CD4-positive, alpha-beta memory T cell (primary cell): ENCODE measurements at regions not wholly inside any gene's neighbourhood (a gene's known extent, or its start where the extent isn't known, plus 50 kb on each side); places are given as distances from the start of the nearest gene placed in this dataset.

ENCODE experiments used
- CTCF ChIA-PET: fragments of 350-600 bp; sonication (Branson Sonifier 250); formaldehyde crosslinking; loops from one replicate; lab custom pipeline; 2021; ENCODE audit warnings: inconsistent platforms; ENCODE audit not compliant: partially characterized antibody; lab: Charles Lee
- POLR2A ChIA-PET: fragments of 350-600 bp; sonication (Branson Sonifier 250); formaldehyde crosslinking; loops from one replicate; lab custom pipeline; 2021; ENCODE audit not compliant: partially characterized antibody; lab: Charles Lee
- DNase-seq, 5 donors: peaks; one replicate each; pipeline versions ENCODE4 v3.0.0 to v3.0.0-alpha.2; 2020 to 2022; ENCODE audit warnings: mixed read lengths in 1 of 5
- H3K27ac ChIP-seq: one replicate; pipeline ENCODE4 v1.7.0; 2013; ENCODE audit warnings: low read depth, low read length
- H3K27me3 ChIP-seq: 2 replicates; pipeline ENCODE4 v1.7.0; 2013; ENCODE audit warnings: mild to moderate bottlenecking, low read length, moderate library complexity; ENCODE audit not compliant: insufficient read depth
- H3K36me3 ChIP-seq: 2 replicates; pipeline ENCODE4 v1.7.0; 2013; ENCODE audit warnings: mild to moderate bottlenecking, low read length, moderate library complexity; ENCODE audit not compliant: insufficient read depth
- H3K4me1 ChIP-seq: 2 replicates; pipeline ENCODE4 v1.7.0; 2013; ENCODE audit warnings: mild to moderate bottlenecking, low read length, moderate library complexity; ENCODE audit not compliant: insufficient read depth
- H3K4me3 ChIP-seq, 2 donors: one replicate each; pipeline ENCODE4 v1.7.0; 2013; ENCODE audit warnings: low read length in 2 of 2, mild to moderate bottlenecking in 1 of 2
- H3K9me3 ChIP-seq, 2 donors: one replicate each; pipeline ENCODE4 v1.7.0; 2013; ENCODE audit warnings: low read length in 2 of 2, control low read depth in 1 of 2; ENCODE audit not compliant: control insufficient read depth in 1 of 2
- H3K27ac Mint-ChIP-seq, 7 donors: one replicate each; pipeline ENCODE4 v1.8.0; 2020 to 2021; ENCODE audit warnings: mixed read lengths in 7 of 7, mild to moderate bottlenecking in 6 of 7, inconsistent platforms in 3 of 7, moderate library complexity in 3 of 7
- H3K27me3 Mint-ChIP-seq, 2 donors: one replicate each; pipeline ENCODE4 v1.8.0; 2020 to 2021; ENCODE audit warnings: mixed read lengths in 2 of 2
- H3K36me3 Mint-ChIP-seq, 2 donors: one replicate each; pipeline ENCODE4 v1.8.0; 2020 to 2021; ENCODE audit warnings: mixed read lengths in 2 of 2, inconsistent platforms in 1 of 2, mild to moderate bottlenecking in 1 of 2
- H3K4me1 Mint-ChIP-seq, 4 donors: one replicate each; pipeline ENCODE4 v1.8.0; 2020 to 2021; ENCODE audit warnings: mixed read lengths in 4 of 4, mild to moderate bottlenecking in 1 of 4
- H3K4me3 Mint-ChIP-seq, 8 donors: one replicate each; pipeline ENCODE4 v1.8.0; 2020 to 2021; ENCODE audit warnings: mixed read lengths in 8 of 8, mild to moderate bottlenecking in 7 of 8, moderate library complexity in 6 of 8, inconsistent platforms in 3 of 8
- H3K9me3 Mint-ChIP-seq, 8 donors: one replicate each; pipeline ENCODE4 v1.8.0; 2020 to 2021; ENCODE audit warnings: mixed read lengths in 8 of 8, mild to moderate bottlenecking in 5 of 8, inconsistent platforms in 3 of 8, moderate library complexity in 1 of 8
- intact Hi-C: fragments of 100-400 bp; cut with micrococcal nuclease; formaldehyde crosslinking; loops from one replicate; pipeline ENCODE4 v1.15.1; 2023

- H3K9me3 ChIP-seq = no peaks in the 10 kb centered on the region
- Mint-ChIP-seq H3K4me1 (peaks cover 0 to 1% (median 0%) of the 10 kb centered on the region in 4 donors), H3K27me3 (no peaks in the 10 kb centered on the region), H3K36me3 (no peaks in the 10 kb centered on the region), H3K27ac (no peak overlapping the region), H3K9me3 (peaks cover 0 to 3% (median 0%) of the 10 kb centered on the region in 8 donors), H3K4me3 (no peak overlapping the region)
- no peak overlapping the region for H3K27ac ChIP-seq
- DNase-seq = no peak
- POLR2A ChIA-PET = no interaction called here
- no peaks in the 10 kb centered on the region for H3K4me1 ChIP-seq
- intact Hi-C loops = no loop called here
- H3K36me3 ChIP-seq = no peaks in the 10 kb centered on the region
- H3K27me3 ChIP-seq = no peaks in the 10 kb centered on the region
- no peak overlapping the region for H3K4me3 ChIP-seq
- CTCF ChIA-PET = interaction anchor here (1.3 to 3.0 kb wide), 2 partner anchors 15 to 116 kb away, joined by 3 to 15 read pairs; no protein-coding TSS in a partner anchor
These were observed 103.1 kb downstream of the TOMM20 start for GRCh38 chr1:235025422-235025984.

- CTCF ChIA-PET = interaction anchor here (1.3 to 3.0 kb wide), 2 partner anchors 14 to 115 kb away, joined by 3 to 15 read pairs; no protein-coding TSS in a partner anchor
- intact Hi-C loops = no loop called here
- no peaks in the 10 kb centered on the region for H3K27me3 Mint-ChIP-seq
- H3K9me3 ChIP-seq = no peaks in the 10 kb centered on the region
- H3K36me3 Mint-ChIP-seq = no peaks in the 10 kb centered on the region
- H3K36me3 ChIP-seq = no peaks in the 10 kb centered on the region
- H3K27ac ChIP-seq = no peak overlapping the region
- no peak overlapping the region for H3K4me3 Mint-ChIP-seq
- no peak for DNase-seq
- peaks cover 0 to 3% (median 0%) of the 10 kb centered on the region in 8 donors for H3K9me3 Mint-ChIP-seq
- H3K4me3 ChIP-seq = no peak overlapping the region
- H3K4me1 ChIP-seq = no peaks in the 10 kb centered on the region
- no peaks in the 10 kb centered on the region for H3K27me3 ChIP-seq
- H3K4me1 Mint-ChIP-seq = peaks cover 0 to 2% (median under 1%) of the 10 kb centered on the region in 4 donors
- no peak overlapping the region for H3K27ac Mint-ChIP-seq
- POLR2A ChIA-PET = interaction anchor here (0.6 kb wide), 1 partner anchor 267 kb away, joined by 3 read pairs; no protein-coding TSS in a partner anchor
These were observed 103.8 kb downstream of the TOMM20 start for GRCh38 chr1:235024711-235025421.

- no peak overlapping the region for H3K27ac ChIP-seq
- Mint-ChIP-seq H3K9me3 (peaks cover 0 to 3% (median 0%) of the 10 kb centered on the region in 8 donors), H3K4me3 (no peak overlapping the region), H3K27ac (peak overlapping the region in 2 of 7 donors; percentile 25 to 55), H3K4me1 (peaks cover 1 to 12% (median 3%) of the 10 kb centered on the region in 4 donors), H3K36me3 (no peaks in the 10 kb centered on the region), H3K27me3 (no peaks in the 10 kb centered on the region)
- H3K9me3 ChIP-seq = no peaks in the 10 kb centered on the region
- intact Hi-C loops = no loop called here
- H3K4me3 ChIP-seq = no peak overlapping the region
- POLR2A ChIA-PET = no interaction called here
- no peaks in the 10 kb centered on the region for H3K36me3 ChIP-seq
- peaks cover 3% of the 10 kb centered on the region for H3K4me1 ChIP-seq
- DNase-seq = no peak
- CTCF ChIA-PET = interaction anchor here (1.3 to 3.0 kb wide), 2 partner anchors 13 to 114 kb away, joined by 3 to 15 read pairs; no protein-coding TSS in a partner anchor
- no peaks in the 10 kb centered on the region for H3K27me3 ChIP-seq
These were observed 104.8 kb downstream of the TOMM20 start for GRCh38 chr1:235023711-235024439.

GRCh38 chr1:235022981-235023710 lies 105.5 kb downstream of the TOMM20 start:
- ChIA-PET CTCF (interaction anchor here (3.0 kb wide), 1 partner anchor 12 kb away, joined by 15 read pairs; no protein-coding TSS in a partner anchor), POLR2A (no interaction called here)
- peak overlapping the region in 1 of 7 donors; percentile 55 for H3K27ac Mint-ChIP-seq
- H3K4me1 Mint-ChIP-seq = peaks cover 1 to 17% (median 5%) of the 10 kb centered on the region in 4 donors
- intact Hi-C loops = no loop called here
- H3K9me3 Mint-ChIP-seq = peaks cover 0 to 7% (median 3%) of the 10 kb centered on the region in 8 donors
- H3K4me3 ChIP-seq = no peak overlapping the region
- no peak for DNase-seq
- H3K27me3 Mint-ChIP-seq = no peaks in the 10 kb centered on the region
- H3K36me3 ChIP-seq = no peaks in the 10 kb centered on the region
- H3K27ac ChIP-seq = no peak overlapping the region
- H3K4me3 Mint-ChIP-seq = no peak overlapping the region
- H3K27me3 ChIP-seq = no peaks in the 10 kb centered on the region
- H3K36me3 Mint-ChIP-seq = peaks cover 0 to 1% of the 10 kb centered on the region in 2 donors
- H3K9me3 ChIP-seq = no peaks in the 10 kb centered on the region
- peaks cover 3% of the 10 kb centered on the region for H3K4me1 ChIP-seq

- H3K9me3 ChIP-seq = no peaks in the 10 kb centered on the region
- Mint-ChIP-seq H3K36me3 (peaks cover 0 to 1% of the 10 kb centered on the region in 2 donors), H3K4me3 (no peak overlapping the region), H3K27me3 (no peaks in the 10 kb centered on the region), H3K27ac (peak overlapping the region in 2 of 7 donors; percentile 29 to 37), H3K4me1 (peaks cover 1 to 17% (median 5%) of the 10 kb centered on the region in 4 donors), H3K9me3 (peaks cover 0 to 11% (median 2%) of the 10 kb centered on the region in 8 donors)
- ChIA-PET POLR2A (no interaction called here), CTCF (interaction anchor here (3.0 kb wide), 1 partner anchor 12 kb away, joined by 15 read pairs; no protein-coding TSS in a partner anchor)
- no peaks in the 10 kb centered on the region for H3K36me3 ChIP-seq
- no peaks in the 10 kb centered on the region for H3K27me3 ChIP-seq
- H3K27ac ChIP-seq = no peak overlapping the region
- H3K4me1 ChIP-seq = peaks cover 3% of the 10 kb centered on the region
- DNase-seq = no peak
- intact Hi-C loops = no loop called here
- no peak overlapping the region for H3K4me3 ChIP-seq
These were observed 106.2 kb downstream of the TOMM20 start for GRCh38 chr1:235022341-235022980.

GRCh38 chr1:235021815-235022214 lies 106.8 kb downstream of the TOMM20 start:
- CTCF ChIA-PET = no interaction called here
- Mint-ChIP-seq H3K36me3 (peaks cover 0 to 1% of the 10 kb centered on the region in 2 donors), H3K4me3 (no peak overlapping the region), H3K27me3 (no peaks in the 10 kb centered on the region), H3K27ac (peak overlapping the region in 1 of 7 donors; percentile 35), H3K4me1 (peaks cover 1 to 17% (median 5%) of the 10 kb centered on the region in 4 donors), H3K9me3 (peaks cover 0 to 11% (median 2%) of the 10 kb centered on the region in 8 donors)
- Histone ChIP-seq H3K27me3 (no peaks in the 10 kb centered on the region), H3K27ac (no peak overlapping the region), H3K4me1 (peaks cover 3% of the 10 kb centered on the region), H3K36me3 (no peaks in the 10 kb centered on the region), H3K4me3 (no peak overlapping the region), H3K9me3 (no peaks in the 10 kb centered on the region)
- POLR2A ChIA-PET = no interaction called here
- intact Hi-C loops = no loop called here
- no peak for DNase-seq
